Liver (tissue), 2 donors: ENCODE measurements at regions not wholly inside any gene's neighbourhood (a gene's known extent, or its start where the extent isn't known, plus 50 kb on each side); places are given as distances from the start of the nearest gene placed in this dataset.

Experiments used
- TF ChIP-seq, protein P1 (sequence below): IDR thresholded peaks from 2 replicates; pipeline ENCODE4 v1.6.1; 2016; ENCODE audit warnings: antibody characterized with exemption, mild to moderate bottlenecking
- TF ChIP-seq, protein P2 (sequence below): fragments of 150-350 bp; IDR thresholded peaks from 2 replicates; pipeline ENCODE4 v1.5.1; 2017; ENCODE audit warnings: improper control_type of control experiment, low read depth, low read length; ENCODE audit not compliant: missing input control
- donor health status: healthy.

DNA sequence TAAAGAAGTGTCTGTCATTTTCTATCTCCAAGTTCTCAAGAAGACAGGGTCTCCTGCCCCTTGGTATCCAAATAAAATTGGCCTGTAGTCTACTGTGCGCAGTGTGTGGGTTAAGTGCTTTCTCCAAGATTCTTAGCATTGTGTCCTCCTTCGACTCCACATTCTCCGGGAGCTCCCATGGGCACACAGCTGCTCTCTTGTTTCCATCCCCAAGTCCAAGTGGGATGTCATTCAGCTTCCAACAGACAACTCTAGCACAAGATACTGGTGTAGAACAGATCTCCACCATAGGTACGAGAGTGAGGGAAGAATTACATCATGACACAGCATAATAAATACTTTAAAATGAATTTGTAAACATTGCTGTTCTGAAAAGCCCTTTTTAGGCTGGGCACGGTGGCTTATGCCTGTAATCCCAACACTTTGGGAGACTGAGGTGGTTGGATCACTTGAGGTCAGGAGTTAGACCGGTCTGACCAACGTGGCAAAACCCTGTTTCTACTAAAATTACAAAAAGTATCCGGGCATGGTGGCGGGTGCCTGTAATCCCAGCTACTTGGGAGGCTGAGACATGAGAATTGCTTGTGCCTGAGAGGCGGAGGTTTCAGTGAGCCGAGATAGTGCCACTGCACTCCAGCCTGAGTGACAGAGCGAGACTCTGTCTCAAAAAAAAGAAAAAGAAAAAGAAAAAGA is 196.2 kb downstream of the C9orf152 start:
- TF ChIP-seq, protein P1, sequence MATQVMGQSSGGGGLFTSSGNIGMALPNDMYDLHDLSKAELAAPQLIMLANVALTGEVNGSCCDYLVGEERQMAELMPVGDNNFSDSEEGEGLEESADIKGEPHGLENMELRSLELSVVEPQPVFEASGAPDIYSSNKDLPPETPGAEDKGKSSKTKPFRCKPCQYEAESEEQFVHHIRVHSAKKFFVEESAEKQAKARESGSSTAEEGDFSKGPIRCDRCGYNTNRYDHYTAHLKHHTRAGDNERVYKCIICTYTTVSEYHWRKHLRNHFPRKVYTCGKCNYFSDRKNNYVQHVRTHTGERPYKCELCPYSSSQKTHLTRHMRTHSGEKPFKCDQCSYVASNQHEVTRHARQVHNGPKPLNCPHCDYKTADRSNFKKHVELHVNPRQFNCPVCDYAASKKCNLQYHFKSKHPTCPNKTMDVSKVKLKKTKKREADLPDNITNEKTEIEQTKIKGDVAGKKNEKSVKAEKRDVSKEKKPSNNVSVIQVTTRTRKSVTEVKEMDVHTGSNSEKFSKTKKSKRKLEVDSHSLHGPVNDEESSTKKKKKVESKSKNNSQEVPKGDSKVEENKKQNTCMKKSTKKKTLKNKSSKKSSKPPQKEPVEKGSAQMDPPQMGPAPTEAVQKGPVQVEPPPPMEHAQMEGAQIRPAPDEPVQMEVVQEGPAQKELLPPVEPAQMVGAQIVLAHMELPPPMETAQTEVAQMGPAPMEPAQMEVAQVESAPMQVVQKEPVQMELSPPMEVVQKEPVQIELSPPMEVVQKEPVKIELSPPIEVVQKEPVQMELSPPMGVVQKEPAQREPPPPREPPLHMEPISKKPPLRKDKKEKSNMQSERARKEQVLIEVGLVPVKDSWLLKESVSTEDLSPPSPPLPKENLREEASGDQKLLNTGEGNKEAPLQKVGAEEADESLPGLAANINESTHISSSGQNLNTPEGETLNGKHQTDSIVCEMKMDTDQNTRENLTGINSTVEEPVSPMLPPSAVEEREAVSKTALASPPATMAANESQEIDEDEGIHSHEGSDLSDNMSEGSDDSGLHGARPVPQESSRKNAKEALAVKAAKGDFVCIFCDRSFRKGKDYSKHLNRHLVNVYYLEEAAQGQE, result no peak
- TF ChIP-seq, protein P2, sequence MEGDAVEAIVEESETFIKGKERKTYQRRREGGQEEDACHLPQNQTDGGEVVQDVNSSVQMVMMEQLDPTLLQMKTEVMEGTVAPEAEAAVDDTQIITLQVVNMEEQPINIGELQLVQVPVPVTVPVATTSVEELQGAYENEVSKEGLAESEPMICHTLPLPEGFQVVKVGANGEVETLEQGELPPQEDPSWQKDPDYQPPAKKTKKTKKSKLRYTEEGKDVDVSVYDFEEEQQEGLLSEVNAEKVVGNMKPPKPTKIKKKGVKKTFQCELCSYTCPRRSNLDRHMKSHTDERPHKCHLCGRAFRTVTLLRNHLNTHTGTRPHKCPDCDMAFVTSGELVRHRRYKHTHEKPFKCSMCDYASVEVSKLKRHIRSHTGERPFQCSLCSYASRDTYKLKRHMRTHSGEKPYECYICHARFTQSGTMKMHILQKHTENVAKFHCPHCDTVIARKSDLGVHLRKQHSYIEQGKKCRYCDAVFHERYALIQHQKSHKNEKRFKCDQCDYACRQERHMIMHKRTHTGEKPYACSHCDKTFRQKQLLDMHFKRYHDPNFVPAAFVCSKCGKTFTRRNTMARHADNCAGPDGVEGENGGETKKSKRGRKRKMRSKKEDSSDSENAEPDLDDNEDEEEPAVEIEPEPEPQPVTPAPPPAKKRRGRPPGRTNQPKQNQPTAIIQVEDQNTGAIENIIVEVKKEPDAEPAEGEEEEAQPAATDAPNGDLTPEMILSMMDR, result no peak
